B cell (primary cell): ENCODE measurements at regions not wholly inside any gene's neighbourhood (a gene's known extent, or its start where the extent isn't known, plus 50 kb on each side); places are given as distances from the start of the nearest gene placed in this dataset.

ENCODE experiments used
- ATAC-seq: fragments of 200-7000 bp; cut with Tn5 transposase; one replicate; pipeline ENCODE4 v1.10.0; 2021; ENCODE audit warnings: low read depth, mild to moderate bottlenecking, moderate number of reproducible peaks, moderate library complexity
- CTCF ChIA-PET: fragments of 350-600 bp; sonication (Branson Sonifier 250); formaldehyde crosslinking; loops from one replicate; lab custom pipeline; 2021; ENCODE audit warnings: antibody characterized with exemption, inconsistent platforms; lab: Charles Lee
- POLR2A ChIA-PET: fragments of 350-600 bp; sonication (Branson Sonifier 250); formaldehyde crosslinking; loops from one replicate; lab custom pipeline; 2021; ENCODE audit warnings: antibody characterized with exemption; lab: Charles Lee
- DNase-seq: peaks from one replicate; pipeline ENCODE4 v3.0.0; 2013
- H2AFZ ChIP-seq: 2 replicates; pipeline ENCODE4 v1.6.1; 2012; ENCODE audit warnings: mild to moderate bottlenecking, low read depth, low read length; ENCODE audit not compliant: insufficient read depth, poor library complexity, severe bottlenecking
- H3K27ac ChIP-seq, 2 donors: 1 replicate in 1 of 2; 2 replicates in 1 of 2; pipeline ENCODE4 v1.5.1; 2012 to 2013; ENCODE audit warnings: low read length in 2 of 2, mild to moderate bottlenecking in 2 of 2, moderate library complexity in 1 of 2
- H3K27me3 ChIP-seq, 4 experiments: fragments of 200-600 bp in 1 of 4; sonication (generic) in 1 of 4; replicated peaks in 1 of 4; 1 replicate in 2 of 4; 2 replicates in 2 of 4; pipeline versions ENCODE4 v1.6.1 to v1.7.0; 2013 to 2016; ENCODE audit warnings: low read length in 3 of 4, mild to moderate bottlenecking in 2 of 4, mixed read lengths in 1 of 4, moderate library complexity in 1 of 4; ENCODE audit not compliant: insufficient read depth in 4 of 4, control insufficient read depth in 3 of 4; ENCODE audit errors: control extremely low read depth in 1 of 4
- H3K36me3 ChIP-seq, 2 experiments: replicated peaks in 1 of 2; 1 replicate in 1 of 2; 2 replicates in 1 of 2; pipeline versions ENCODE4 v1.6.1 to v1.7.1; 2013; ENCODE audit warnings: low read length in 1 of 2; ENCODE audit not compliant: insufficient read depth in 2 of 2, control insufficient read depth in 1 of 2; ENCODE audit errors: control extremely low read depth in 1 of 2, extremely low read depth in 1 of 2
- H3K4me1 ChIP-seq, 2 donors: fragments of 200-600 bp in 1 of 2; sonication (generic) in 1 of 2; 1 replicate in 1 of 2; 2 replicates in 1 of 2; pipeline versions ENCODE4 v1.5.1 to v1.6.1; 2013 to 2017; ENCODE audit warnings: low read length in 2 of 2; ENCODE audit not compliant: control insufficient read depth in 2 of 2, insufficient read depth in 2 of 2
- H3K4me2 ChIP-seq: replicated peaks from 2 replicates; pipeline ENCODE3; 2012; ENCODE audit warnings: mild to moderate bottlenecking, low read depth, low read length; ENCODE audit not compliant: poor library complexity, severe bottlenecking
- H3K4me3 ChIP-seq, 5 experiments: fragments of 200-600 bp in 1 of 5; sonication (generic) in 1 of 5; 1 replicate in 3 of 5; 2 replicates in 2 of 5; pipeline versions ENCODE4 v1.5.1 to v1.7.0; 2011 to 2016; ENCODE audit warnings: low read length in 4 of 5, mild to moderate bottlenecking in 4 of 5, low read depth in 2 of 5, control low read depth in 1 of 5, moderate library complexity in 1 of 5; ENCODE audit not compliant: insufficient read depth in 1 of 5; ENCODE audit errors: control extremely low read depth in 1 of 5, extremely low read depth in 1 of 5
- H3K79me2 ChIP-seq: fragments of 200-600 bp; sonication (generic); one replicate; pipeline ENCODE4 v1.6.0; 2016; ENCODE audit warnings: low read length; ENCODE audit not compliant: control insufficient read depth, insufficient read depth
- H3K9ac ChIP-seq: fragments of 200-600 bp; sonication (generic); 2 replicates; pipeline ENCODE4 v1.6.1; 2017; ENCODE audit warnings: mild to moderate bottlenecking, low read length, moderate library complexity
- H3K9me3 ChIP-seq, 3 donors: one replicate each; pipeline versions ENCODE4 v1.6.1 to v1.7.1; 2013; ENCODE audit warnings: low read length in 2 of 3; ENCODE audit not compliant: control insufficient read depth in 2 of 3, insufficient read depth in 1 of 3; ENCODE audit errors: control extremely low read depth in 1 of 3
- H4K20me1 ChIP-seq: 2 replicates; pipeline ENCODE4 v1.6.0; 2012; ENCODE audit warnings: mild to moderate bottlenecking, low read length; ENCODE audit not compliant: insufficient read depth, control insufficient read depth, poor library complexity, severe bottlenecking
- H3K27ac Mint-ChIP-seq: one replicate; pipeline ENCODE4 v1.8.0; 2021; ENCODE audit warnings: mixed read lengths
- H3K27me3 Mint-ChIP-seq: one replicate; pipeline ENCODE4 v1.8.0; 2021; ENCODE audit warnings: mixed read lengths
- H3K4me1 Mint-ChIP-seq: one replicate; pipeline ENCODE4 v1.8.0; 2021; ENCODE audit warnings: mixed read lengths
- H3K4me3 Mint-ChIP-seq: one replicate; pipeline ENCODE4 v1.8.0; 2021; ENCODE audit warnings: mixed read lengths
- H3K9me3 Mint-ChIP-seq: one replicate; pipeline ENCODE4 v1.8.0; 2022; ENCODE audit warnings: mixed read lengths; ENCODE audit not compliant: insufficient read depth
- CTCF ChIP-seq: fragments of 200-600 bp; IDR thresholded peaks from one replicate; pipeline ENCODE4 v1.8.0; 2022; ENCODE audit warnings: antibody characterized with exemption, mild to moderate bottlenecking
- EZH2 ChIP-seq: IDR thresholded peaks from 2 replicates; pipeline ENCODE4 v1.6.1; 2012; ENCODE audit warnings: borderline replicate concordance, low read depth, mild to moderate bottlenecking, moderate library complexity, low read length; ENCODE audit not compliant: insufficient read depth, poor library complexity, severe bottlenecking
- WGBS: methylation state at CpG from one replicate; pipeline ENCODE4 v1.1.5; 2013; ENCODE audit warnings: missing lambda C conversion rate; ENCODE audit not compliant: insufficient coverage; 5-methylcytosine and 5-hydroxymethylcytosine counted together
- intact Hi-C: fragments of 100-400 bp; cut with micrococcal nuclease; formaldehyde crosslinking; loops from one replicate; pipeline ENCODE4 v1.10.0; 2022

GRCh38 chr2:48043131-48043700, 136.9 kb upstream of the FBXO11 start:
- Mint-ChIP-seq H3K4me3 (no peak overlapping the region), H3K9me3 (peaks cover 3% of the 10 kb centered on the region), H3K4me1 (peaks cover 34% of the 10 kb centered on the region), H3K27ac (no peak overlapping the region), H3K27me3 (peaks cover 8% of the 10 kb centered on the region)
- ChIA-PET POLR2A (no interaction called here), CTCF (no interaction called here)
- H3K4me2 ChIP-seq = no peak overlapping the region
- no peaks in the 10 kb centered on the region for H3K79me2 ChIP-seq
- WGBS = 100% methylated on average over 2 of the region's 4 CpGs
- no peak overlapping the region for H3K9ac ChIP-seq
- H3K9me3 ChIP-seq = peaks cover 0 to 7% (median 0%) of the 10 kb centered on the region in 3 donors
- H4K20me1 ChIP-seq = no peaks in the 10 kb centered on the region
- no peaks in the 10 kb centered on the region for H3K36me3 ChIP-seq
- no peaks in the 10 kb centered on the region for H3K27me3 ChIP-seq
- H3K27ac ChIP-seq = no peak overlapping the region
- intact Hi-C loops = no loop called here
- no peak for TF ChIP-seq CTCF
- no peak for TF ChIP-seq EZH2
- peaks cover 20 to 21% of the 10 kb centered on the region in 2 donors for H3K4me1 ChIP-seq
- H2AFZ ChIP-seq = no peak overlapping the region
- no peak for DNase-seq
- no peak overlapping the region for H3K4me3 ChIP-seq
- ATAC-seq = no peak

- no peak overlapping the region for H3K27ac Mint-ChIP-seq
- H3K79me2 ChIP-seq = no peaks in the 10 kb centered on the region
- no peaks in the 10 kb centered on the region for H3K36me3 ChIP-seq
- intact Hi-C loops = no loop called here
- peaks cover 0 to 4% (median 0%) of the 10 kb centered on the region in 3 donors for H3K9me3 ChIP-seq
- no peak overlapping the region for H2AFZ ChIP-seq
- H3K27me3 ChIP-seq = no peaks in the 10 kb centered on the region
- H3K4me2 ChIP-seq = no peak overlapping the region
- POLR2A ChIA-PET = no interaction called here
- ATAC-seq = no peak
- CTCF ChIA-PET = no interaction called here
- H3K27ac ChIP-seq = no peak overlapping the region
- H3K4me3 ChIP-seq = no peak overlapping the region
- peaks cover 8% of the 10 kb centered on the region for H3K27me3 Mint-ChIP-seq
- no peak overlapping the region for H3K9ac ChIP-seq
- no peak overlapping the region for H3K4me3 Mint-ChIP-seq
- no CpG with 5 or more reads among the region's 3 CpGs for WGBS
- peaks cover 3% of the 10 kb centered on the region for H3K9me3 Mint-ChIP-seq
- TF ChIP-seq CTCF = no peak
- TF ChIP-seq EZH2 = no peak
- peaks cover 34% of the 10 kb centered on the region for H3K4me1 Mint-ChIP-seq
- DNase-seq = no peak
- H3K4me1 ChIP-seq = peaks cover 21 to 23% of the 10 kb centered on the region in 2 donors
- no peaks in the 10 kb centered on the region for H4K20me1 ChIP-seq
Observed at GRCh38 chr2:48043746-48044145, 137.4 kb upstream of the FBXO11 start.
